Osteocyte (in vitro differentiated cells): ENCODE measurements at regions not wholly inside any gene's neighbourhood (a gene's known extent, or its start where the extent isn't known, plus 50 kb on each side); places are given as distances from the start of the nearest gene placed in this dataset.

Experiments
- DNase-seq: peaks from one replicate; pipeline ENCODE4 v3.0.0; 2021; ENCODE audit warnings: mixed read lengths; ENCODE audit not compliant: unreplicated experiment; ENCODE audit errors: extremely low spot score
- H3K27ac Mint-ChIP-seq: one replicate; pipeline ENCODE4 v1.8.0; 2021; ENCODE audit warnings: mild to moderate bottlenecking, mixed read lengths; ENCODE audit not compliant: unreplicated experiment
- H3K27me3 Mint-ChIP-seq: one replicate; pipeline ENCODE4 v1.8.0; 2021; ENCODE audit warnings: mixed read lengths; ENCODE audit not compliant: unreplicated experiment
- H3K36me3 Mint-ChIP-seq: one replicate; pipeline ENCODE4 v1.8.0; 2021; ENCODE audit warnings: mixed read lengths; ENCODE audit not compliant: unreplicated experiment
- H3K4me1 Mint-ChIP-seq: one replicate; pipeline ENCODE4 v1.8.0; 2021; ENCODE audit warnings: mixed read lengths; ENCODE audit not compliant: unreplicated experiment
- H3K4me3 Mint-ChIP-seq: one replicate; pipeline ENCODE4 v1.8.0; 2021; ENCODE audit warnings: mild to moderate bottlenecking, moderate library complexity, mixed read lengths; ENCODE audit not compliant: unreplicated experiment
- H3K9me3 Mint-ChIP-seq: one replicate; pipeline ENCODE4 v1.8.0; 2021; ENCODE audit warnings: mixed read lengths; ENCODE audit not compliant: unreplicated experiment
- CTCF ChIP-seq: fragments of 200-600 bp; sonication (generic); IDR thresholded peaks from 2 replicates; pipeline ENCODE4 v1.5.0; 2021; ENCODE audit warnings: antibody characterized with exemption, mild to moderate bottlenecking, moderate library complexity

- Mint-ChIP-seq H3K27me3 (no peaks in the 10 kb centered on the region), H3K4me3 (no peak overlapping the region), H3K27ac (no peak overlapping the region), H3K9me3 (no peaks in the 10 kb centered on the region), H3K4me1 (no peaks in the 10 kb centered on the region), H3K36me3 (no peaks in the 10 kb centered on the region)
- TF ChIP-seq CTCF: no peak
- no peak for DNase-seq
Observed at GRCh38 chr5:173794901-173795416, 93.2 kb upstream of the CPEB4 start.

- no peaks in the 10 kb centered on the region for H3K4me1 Mint-ChIP-seq
- H3K9me3 Mint-ChIP-seq: no peaks in the 10 kb centered on the region
- DNase-seq: no peak
- no peak overlapping the region for H3K27ac Mint-ChIP-seq
- no peaks in the 10 kb centered on the region for H3K27me3 Mint-ChIP-seq
- no peak overlapping the region for H3K4me3 Mint-ChIP-seq
- no peaks in the 10 kb centered on the region for H3K36me3 Mint-ChIP-seq
- no peak for TF ChIP-seq CTCF
Observed at GRCh38 chr5:173795601-173796000, 92.5 kb upstream of the CPEB4 start.

- no peak for TF ChIP-seq CTCF
- no peaks in the 10 kb centered on the region for H3K27me3 Mint-ChIP-seq
Observed at GRCh38 chr5:173796721-173797495, 91.2 kb upstream of the CPEB4 start.

DNA sequence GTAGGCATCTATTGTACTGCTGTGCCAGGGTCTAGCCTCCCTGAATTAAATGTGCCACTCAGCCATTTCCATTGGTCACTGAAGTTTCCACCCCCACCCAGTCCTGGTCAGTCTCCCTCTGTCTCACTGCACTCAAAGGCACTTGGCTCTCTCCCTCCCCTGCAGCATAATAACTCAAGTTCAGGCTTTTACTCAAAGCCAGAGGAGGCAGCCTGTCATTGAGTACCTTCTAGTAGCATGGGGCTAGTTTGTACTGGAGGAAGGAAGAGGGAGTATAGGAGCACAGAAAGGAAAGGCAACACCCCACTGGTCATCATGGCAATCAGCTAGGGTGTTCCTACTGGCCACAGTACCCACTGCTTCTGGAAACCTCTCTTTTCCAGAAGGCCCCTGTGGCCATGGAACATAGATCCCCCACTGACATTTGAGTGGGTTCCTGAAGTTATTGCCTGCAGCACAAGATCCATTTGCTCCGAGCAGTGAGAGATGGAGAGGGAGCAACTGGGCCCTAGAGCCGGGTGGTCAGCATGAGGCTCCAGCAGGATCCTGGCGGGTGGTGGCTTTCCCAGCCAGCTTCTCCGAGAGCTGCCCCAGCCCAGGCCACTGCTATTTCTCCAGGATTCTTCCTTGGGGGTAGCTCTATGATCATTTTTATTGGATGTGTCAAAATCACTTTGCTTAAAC lies 89.9 kb upstream of the CPEB4 start:
- no peaks in the 10 kb centered on the region for H3K4me1 Mint-ChIP-seq
- no peak for DNase-seq
- no peaks in the 10 kb centered on the region for H3K36me3 Mint-ChIP-seq
- no peaks in the 10 kb centered on the region for H3K9me3 Mint-ChIP-seq
- no peak overlapping the region for H3K27ac Mint-ChIP-seq
- no peak for TF ChIP-seq CTCF
- H3K27me3 Mint-ChIP-seq: no peaks in the 10 kb centered on the region
- H3K4me3 Mint-ChIP-seq: no peak overlapping the region

More at GRCh38 chr5:173796721-173797495, 91.2 kb upstream of the CPEB4 start:
- DNase-seq: no peak
- no peak overlapping the region for H3K4me3 Mint-ChIP-seq
- H3K9me3 Mint-ChIP-seq: no peaks in the 10 kb centered on the region
- H3K27ac Mint-ChIP-seq: no peak overlapping the region
- H3K4me1 Mint-ChIP-seq: no peaks in the 10 kb centered on the region
- no peaks in the 10 kb centered on the region for H3K36me3 Mint-ChIP-seq

DNA sequence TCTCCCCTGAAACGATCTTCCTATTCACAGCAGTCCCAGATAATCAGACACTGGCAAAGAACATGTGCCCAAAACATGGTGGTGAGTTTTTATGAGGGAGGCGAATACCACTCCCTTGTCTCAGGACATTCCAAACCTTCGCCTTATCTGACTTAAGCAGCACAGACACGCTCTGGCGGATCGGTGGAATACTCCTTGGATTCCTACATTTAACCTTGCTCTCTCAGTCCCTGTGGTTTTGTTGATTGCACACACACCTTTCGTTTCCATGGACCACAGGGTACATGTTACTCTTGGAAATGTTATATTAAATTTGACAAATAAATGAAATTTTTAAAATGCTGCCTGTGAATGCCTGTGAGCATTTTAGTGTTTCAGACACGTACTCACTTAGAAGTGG lies 87.8 kb upstream of the CPEB4 start:
- TF ChIP-seq CTCF: no peak
- Mint-ChIP-seq H3K9me3 (peaks cover 6% of the 10 kb centered on the region), H3K4me1 (no peaks in the 10 kb centered on the region), H3K36me3 (no peaks in the 10 kb centered on the region), H3K4me3 (no peak overlapping the region), H3K27ac (no peak overlapping the region), H3K27me3 (no peaks in the 10 kb centered on the region)
- DNase-seq: no peak
